Activated T-helper 17 cell treated with anti-CD3 and anti-CD28 coated beads, Interleukin-2, amount 50 U/mL, for 72 hours (primary cell): ENCODE measurements at regions not wholly inside any gene's neighbourhood (a gene's known extent, or its start where the extent isn't known, plus 50 kb on each side); places are given as distances from the start of the nearest gene placed in this dataset.

Source experiments
- ATAC-seq: fragments of 150-1000 bp; cut with Tn5 transposase; replicated peaks from 2 replicates; pipeline ENCODE4 v1.10.0; 2021; ENCODE audit warnings: mild to moderate bottlenecking, moderate library complexity
- H3K27ac Mint-ChIP-seq: one replicate; pipeline ENCODE4 v1.8.0; 2022; ENCODE audit warnings: mixed read lengths
- H3K27me3 Mint-ChIP-seq: one replicate; pipeline ENCODE4 v1.8.0; 2022; ENCODE audit warnings: mixed read lengths
- H3K36me3 Mint-ChIP-seq: one replicate; pipeline ENCODE4 v1.8.0; 2022; ENCODE audit warnings: low read depth, mild to moderate bottlenecking, mixed read lengths
- H3K4me1 Mint-ChIP-seq: one replicate; pipeline ENCODE4 v1.8.0; 2022; ENCODE audit warnings: mixed read lengths
- H3K4me3 Mint-ChIP-seq: one replicate; pipeline ENCODE4 v1.8.0; 2022; ENCODE audit warnings: mild to moderate bottlenecking, mixed read lengths
- H3K9me3 Mint-ChIP-seq: one replicate; pipeline ENCODE4 v1.8.0; 2022; ENCODE audit warnings: mixed read lengths

DNA sequence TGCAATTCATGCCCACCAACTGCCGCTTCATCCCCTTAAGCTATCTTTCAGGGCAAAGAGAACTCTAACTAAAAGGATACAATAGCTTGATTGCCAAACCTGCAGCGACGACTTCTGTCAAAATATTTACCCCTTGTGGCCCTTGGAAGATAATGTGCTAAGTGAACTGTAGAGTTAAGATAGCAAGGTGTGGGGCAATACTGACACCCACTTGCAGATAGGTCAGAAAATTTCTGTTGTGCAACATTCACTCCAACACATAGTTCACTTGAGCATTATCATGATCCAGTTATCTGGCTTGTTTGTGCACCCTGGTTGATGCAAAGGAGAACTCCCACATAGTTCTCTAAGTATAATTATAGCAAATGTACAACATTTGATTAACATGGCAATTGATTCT, 55.6 kb downstream of the RHOXF2B start:
- Mint-ChIP-seq H3K27me3 (peaks cover 10% of the 10 kb centered on the region), H3K27ac (no peak overlapping the region), H3K4me1 (no peaks in the 10 kb centered on the region), H3K36me3 (no peaks in the 10 kb centered on the region), H3K9me3 (no peaks in the 10 kb centered on the region), H3K4me3 (no peak overlapping the region)
- no peak for ATAC-seq

DNA sequence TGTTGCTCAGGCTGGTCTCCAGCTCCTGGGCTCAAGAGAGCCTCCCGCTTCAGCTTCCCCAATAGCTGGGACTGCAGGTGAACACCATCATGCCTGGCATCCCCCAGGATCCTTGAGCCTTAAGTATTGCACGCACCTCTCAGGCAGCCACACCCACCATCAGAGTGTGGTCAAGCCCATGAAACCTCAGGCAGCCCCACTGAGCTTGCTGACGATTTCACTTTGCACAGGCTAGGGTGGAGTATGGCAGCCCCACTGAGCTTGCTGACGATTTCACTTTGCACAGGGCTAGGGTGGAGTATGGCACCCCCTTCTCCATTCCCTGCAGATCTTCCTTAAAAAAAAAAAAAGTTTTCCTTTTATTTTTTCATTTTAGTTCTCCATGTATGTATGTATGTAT, 57.2 kb downstream of the RHOXF2B start:
- no peak overlapping the region for H3K27ac Mint-ChIP-seq
- ATAC-seq: no peak
- H3K36me3 Mint-ChIP-seq: no peaks in the 10 kb centered on the region
- no peaks in the 10 kb centered on the region for H3K9me3 Mint-ChIP-seq
- H3K4me1 Mint-ChIP-seq: no peaks in the 10 kb centered on the region
- no peak overlapping the region for H3K4me3 Mint-ChIP-seq
- peaks cover 11% of the 10 kb centered on the region for H3K27me3 Mint-ChIP-seq

DNA sequence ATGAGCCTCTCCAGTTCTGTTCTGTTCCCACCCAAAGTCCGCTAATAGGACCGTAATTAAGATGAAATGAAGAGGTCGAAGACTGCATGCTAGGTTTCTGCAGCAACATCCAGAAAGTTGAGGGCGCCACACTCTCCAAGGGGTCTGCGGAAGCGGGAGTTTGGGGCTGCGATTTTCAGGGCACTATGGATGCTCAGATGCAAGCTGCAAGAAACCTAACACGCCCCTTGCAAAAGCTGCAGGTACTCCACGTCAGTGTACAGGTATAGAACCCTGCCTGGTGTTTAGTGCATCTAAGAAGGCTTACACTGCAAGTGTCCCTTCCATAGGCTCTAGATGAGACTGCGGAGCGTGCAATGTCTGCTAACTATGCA, 61.4 kb downstream of the RHOXF2B start:
- no peaks in the 10 kb centered on the region for H3K4me1 Mint-ChIP-seq
- peaks cover 18% of the 10 kb centered on the region for H3K27me3 Mint-ChIP-seq
- H3K27ac Mint-ChIP-seq: no peak overlapping the region
- no peak for ATAC-seq
- no peaks in the 10 kb centered on the region for H3K36me3 Mint-ChIP-seq
- H3K9me3 Mint-ChIP-seq: no peaks in the 10 kb centered on the region
- H3K4me3 Mint-ChIP-seq: peak overlapping the region; percentile 63

DNA sequence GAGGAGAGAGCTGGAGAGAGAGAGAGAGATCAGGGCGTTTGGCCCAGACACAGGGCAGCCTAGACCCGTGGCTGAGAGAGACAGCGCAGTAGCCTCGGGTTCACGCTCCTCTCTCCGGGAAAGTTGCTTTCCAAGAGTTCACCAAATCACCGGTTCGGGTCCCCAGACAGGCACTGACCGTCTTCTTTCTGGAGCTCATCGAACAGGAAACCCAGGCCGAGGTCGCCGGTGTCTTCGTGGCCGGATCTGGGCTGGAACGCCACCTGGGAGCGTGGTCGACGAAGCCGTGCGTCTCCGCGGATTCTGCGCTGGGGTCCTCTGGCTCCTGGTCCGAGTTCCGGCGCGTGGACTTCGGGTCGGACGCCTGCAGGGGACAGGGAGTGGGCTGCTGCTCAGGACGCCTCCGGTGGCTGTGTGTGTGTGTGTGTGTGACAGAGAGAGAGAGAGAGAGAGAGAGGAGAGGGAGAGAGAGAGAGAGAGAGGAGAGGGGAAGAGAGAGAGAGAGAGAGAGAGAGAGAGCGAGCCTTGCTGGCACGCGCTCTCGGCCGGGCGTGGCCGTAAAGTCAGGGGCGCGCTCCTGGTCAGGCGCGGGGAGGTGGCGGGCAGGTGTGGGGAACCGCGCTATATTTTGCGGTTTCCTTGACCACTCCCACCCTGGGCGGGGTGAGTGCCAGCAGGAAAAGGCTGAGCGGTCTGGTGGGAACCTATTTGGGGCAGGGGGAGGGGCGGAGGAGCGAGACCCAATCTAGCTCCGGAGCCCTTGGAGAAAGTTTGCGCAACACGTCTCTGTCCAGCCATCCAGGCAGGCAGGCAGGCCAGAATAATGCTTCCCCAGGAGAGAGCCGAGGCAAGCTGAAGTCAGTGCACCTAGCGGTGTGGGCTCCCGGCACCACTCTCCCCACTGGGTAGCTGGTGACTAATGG, 62.1 kb downstream of the RHOXF2B start:
- H3K4me3 Mint-ChIP-seq: peak overlapping the region; percentile 63
- no peaks in the 10 kb centered on the region for H3K4me1 Mint-ChIP-seq
- no peaks in the 10 kb centered on the region for H3K9me3 Mint-ChIP-seq
- no peak for ATAC-seq
- H3K27me3 Mint-ChIP-seq: peaks cover 21% of the 10 kb centered on the region
- H3K27ac Mint-ChIP-seq: no peak overlapping the region
- no peaks in the 10 kb centered on the region for H3K36me3 Mint-ChIP-seq

DNA sequence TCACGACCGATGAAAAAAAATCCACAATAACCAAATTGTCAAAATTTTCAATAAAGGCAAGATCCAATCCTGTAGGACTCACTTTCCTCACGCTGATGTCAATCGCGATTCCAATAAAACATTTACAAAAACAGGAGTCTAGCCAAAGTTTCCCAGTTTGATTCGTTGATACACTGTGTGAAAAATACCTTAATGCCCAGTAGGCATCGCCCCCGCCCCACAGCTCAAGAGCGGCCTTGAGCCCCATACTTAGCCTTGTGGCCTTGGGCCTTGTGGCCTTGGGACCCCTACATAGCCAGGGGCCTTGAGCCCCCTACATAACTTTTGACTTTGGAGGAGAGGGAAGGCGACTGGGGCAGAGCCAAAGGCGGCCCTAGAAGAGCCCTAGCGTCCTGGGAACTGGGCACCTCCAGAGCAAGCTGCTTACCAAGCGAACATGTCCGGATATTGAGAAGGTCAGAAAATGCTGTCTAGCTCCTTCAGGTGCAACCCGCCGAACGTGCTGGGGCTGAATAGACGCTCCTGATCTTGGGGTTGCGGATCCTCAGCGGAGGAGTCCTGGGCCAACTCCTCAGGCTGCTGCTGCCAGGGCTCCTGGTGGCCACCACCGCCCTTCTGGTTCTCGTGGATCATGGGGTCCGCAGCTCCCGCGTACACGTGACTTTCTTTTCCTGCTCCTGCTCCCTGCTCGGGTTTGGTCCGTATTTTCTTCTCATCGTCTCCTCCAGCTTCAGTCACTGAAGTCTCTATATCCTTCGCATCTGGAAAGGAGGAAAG, 62.9 kb downstream of the RHOXF2B start:
- no peak overlapping the region for H3K27ac Mint-ChIP-seq
- ATAC-seq: no peak
- peaks cover 23% of the 10 kb centered on the region for H3K27me3 Mint-ChIP-seq
- H3K4me3 Mint-ChIP-seq: peak overlapping the region; percentile 63
- H3K4me1 Mint-ChIP-seq: no peaks in the 10 kb centered on the region
- H3K36me3 Mint-ChIP-seq: no peaks in the 10 kb centered on the region
- H3K9me3 Mint-ChIP-seq: no peaks in the 10 kb centered on the region

DNA sequence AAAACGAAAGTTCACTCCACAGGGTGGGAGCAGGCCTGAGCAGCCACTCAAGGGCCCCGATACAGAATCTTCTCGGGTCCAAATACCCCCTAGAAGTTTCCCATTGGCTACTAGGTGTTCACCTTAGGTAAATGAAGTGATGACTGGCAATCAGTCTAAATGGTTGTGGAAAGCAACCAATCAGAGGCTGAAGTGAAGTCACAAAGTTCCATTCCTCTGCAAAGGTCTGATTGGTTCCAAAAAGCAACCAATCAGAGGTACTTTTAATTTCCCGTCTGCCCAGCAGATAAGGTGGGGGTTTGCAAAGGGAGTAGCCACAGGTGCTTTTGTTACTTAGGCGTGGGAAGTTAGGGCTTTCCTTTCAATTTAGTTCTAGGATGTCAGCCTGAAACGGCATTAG, 58.2 kb upstream of the NKAP start:
- no peak for ATAC-seq
- H3K4me3 Mint-ChIP-seq: no peak overlapping the region

DNA sequence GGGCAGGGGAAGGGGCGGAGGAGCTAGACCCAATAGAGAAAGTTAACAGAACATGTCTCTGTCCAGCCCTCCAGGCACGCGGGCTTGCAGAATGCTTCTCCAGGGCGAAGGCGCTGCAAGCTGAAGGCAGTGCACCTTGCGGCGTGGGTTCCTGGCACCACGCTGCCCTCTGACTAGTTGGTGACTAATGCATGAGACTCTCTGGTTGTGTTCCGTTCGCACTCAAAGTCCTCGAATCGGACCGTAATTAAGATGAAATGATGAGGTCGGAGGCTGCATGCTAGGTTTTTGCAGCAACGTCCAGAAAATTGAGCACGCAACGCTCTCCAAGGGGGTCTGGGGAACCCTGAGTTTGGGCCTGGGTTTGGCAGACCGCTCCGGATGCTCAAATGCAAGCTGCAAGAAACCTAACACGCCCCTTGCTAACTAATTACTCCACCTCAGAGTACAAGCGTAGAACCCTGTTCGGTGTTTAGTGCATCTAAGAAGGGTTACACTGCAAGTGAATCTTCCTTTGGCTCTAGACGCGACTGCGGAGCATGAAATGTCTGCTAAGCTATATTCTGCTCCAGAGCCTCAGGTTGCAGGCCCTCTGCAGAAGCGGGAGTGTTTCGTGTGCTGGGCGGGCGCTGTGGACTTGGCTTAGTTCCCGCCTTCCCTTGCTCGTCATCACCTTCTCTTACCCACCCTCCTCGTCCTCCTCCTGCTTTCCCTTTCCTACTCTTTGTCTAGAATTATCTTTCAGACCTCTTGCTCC, 57.1 kb upstream of the NKAP start:
- Mint-ChIP-seq H3K4me1 (no peaks in the 10 kb centered on the region), H3K9me3 (no peaks in the 10 kb centered on the region), H3K27ac (no peak overlapping the region), H3K27me3 (peaks cover 18% of the 10 kb centered on the region), H3K36me3 (no peaks in the 10 kb centered on the region), H3K4me3 (peak overlapping the region; percentile 72)
- peak; percentile 61 for ATAC-seq

More for the DNA sequence above, 58.2 kb upstream of the NKAP start:
- Mint-ChIP-seq H3K27me3 (peaks cover 12% of the 10 kb centered on the region), H3K9me3 (no peaks in the 10 kb centered on the region), H3K36me3 (no peaks in the 10 kb centered on the region), H3K27ac (no peak overlapping the region), H3K4me1 (no peaks in the 10 kb centered on the region)

DNA sequence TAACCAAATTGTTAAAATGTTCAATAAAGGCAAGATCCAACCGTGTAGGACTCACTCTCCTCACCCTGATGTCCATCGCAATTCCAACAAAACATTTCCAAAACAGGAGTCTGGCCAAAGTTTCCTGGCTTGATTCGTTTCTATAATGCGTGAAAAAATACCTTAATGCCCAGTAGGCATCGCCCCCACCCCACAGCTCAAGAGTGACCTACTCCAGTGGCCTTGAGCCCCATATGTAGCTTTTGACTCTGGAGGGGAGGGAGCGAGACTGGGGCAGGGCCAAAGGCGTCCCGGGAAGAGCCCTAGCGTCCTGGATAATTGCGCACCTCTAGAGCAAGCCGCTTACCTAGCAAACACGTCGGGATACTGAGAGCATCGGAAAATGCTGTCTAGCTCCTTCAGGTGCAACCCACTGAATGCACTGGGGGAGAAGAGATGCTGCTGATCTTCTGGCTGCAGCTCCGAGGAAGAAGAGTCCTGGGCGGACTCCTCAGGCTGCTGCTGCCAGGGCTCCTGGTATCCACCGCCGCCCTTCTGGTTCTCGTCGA, 55.6 kb upstream of the NKAP start:
- Mint-ChIP-seq H3K4me3 (no peak overlapping the region), H3K36me3 (no peaks in the 10 kb centered on the region), H3K9me3 (no peaks in the 10 kb centered on the region), H3K27ac (no peak overlapping the region), H3K4me1 (no peaks in the 10 kb centered on the region), H3K27me3 (peaks cover 20% of the 10 kb centered on the region)
- no peak for ATAC-seq

DNA sequence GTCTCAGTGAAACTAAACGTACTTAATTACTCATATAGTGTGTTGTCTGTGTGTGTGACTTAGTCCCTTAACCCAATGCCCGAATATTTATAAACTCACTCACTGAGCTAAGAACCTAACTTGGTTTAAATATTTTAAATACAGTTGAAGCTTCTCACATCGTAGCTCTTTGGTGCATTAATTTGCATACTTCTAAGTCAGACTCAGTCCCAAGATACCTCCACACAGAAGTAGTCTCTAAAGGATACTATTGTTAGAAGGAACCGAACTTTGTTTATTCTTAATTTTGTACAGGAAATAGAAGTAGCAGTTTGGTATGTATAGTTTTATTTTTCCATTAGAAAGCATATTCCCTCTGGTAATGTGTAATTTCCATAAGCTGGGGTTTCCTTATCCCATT, 54.0 kb upstream of the NKAP start:
- H3K36me3 Mint-ChIP-seq: no peaks in the 10 kb centered on the region
- no peaks in the 10 kb centered on the region for H3K9me3 Mint-ChIP-seq
- H3K4me1 Mint-ChIP-seq: no peaks in the 10 kb centered on the region
- ATAC-seq: no peak
- H3K27ac Mint-ChIP-seq: no peak overlapping the region
- no peak overlapping the region for H3K4me3 Mint-ChIP-seq
- H3K27me3 Mint-ChIP-seq: peaks cover 24% of the 10 kb centered on the region

DNA sequence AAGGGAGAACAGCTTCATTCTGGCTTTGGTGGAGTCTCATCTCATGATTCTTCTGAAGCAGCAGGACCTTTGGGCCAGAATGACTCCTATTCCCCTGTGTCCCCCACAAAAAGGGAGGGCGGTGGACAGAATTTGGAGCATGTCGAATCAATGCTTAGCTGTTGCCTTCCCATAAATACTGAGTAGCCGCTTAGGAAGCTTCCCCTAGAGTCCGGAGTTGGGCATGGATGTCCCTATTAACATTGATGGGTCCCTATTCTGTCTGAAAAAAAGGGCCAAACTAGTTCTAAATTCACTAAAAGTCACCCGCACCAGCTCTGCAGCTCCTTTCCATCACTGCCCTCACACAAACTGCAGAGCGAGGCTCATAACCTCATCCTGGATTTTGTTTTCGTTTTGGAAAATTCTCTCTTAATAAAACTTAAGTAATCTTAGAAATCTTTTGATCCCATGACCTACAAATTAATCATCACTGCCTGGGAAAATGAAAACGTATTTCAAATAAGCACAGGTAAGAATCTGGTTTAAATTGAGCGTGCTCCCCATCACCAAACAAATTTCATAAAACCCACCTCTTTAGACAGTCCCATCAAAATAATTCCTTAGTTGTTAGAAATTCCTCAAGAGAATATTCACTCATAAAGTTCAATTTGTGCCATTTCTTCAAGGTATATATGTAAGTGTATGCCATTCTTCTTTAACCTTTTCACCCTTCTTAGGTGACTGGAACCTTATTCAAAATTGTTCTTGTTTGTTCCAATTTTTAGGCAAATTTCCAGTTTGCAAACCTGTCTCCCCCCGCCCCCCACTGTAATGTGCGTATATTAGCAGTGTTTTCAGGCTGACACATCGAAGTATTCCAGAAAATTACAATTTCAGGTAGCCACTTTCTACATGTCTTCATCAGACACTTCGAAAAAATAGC, 53.3 kb upstream of the NKAP start:
- H3K4me3 Mint-ChIP-seq: no peak overlapping the region
- H3K4me1 Mint-ChIP-seq: no peaks in the 10 kb centered on the region
- peaks cover 28% of the 10 kb centered on the region for H3K27me3 Mint-ChIP-seq
- ATAC-seq: no peak
- H3K27ac Mint-ChIP-seq: no peak overlapping the region
- H3K36me3 Mint-ChIP-seq: no peaks in the 10 kb centered on the region
- H3K9me3 Mint-ChIP-seq: no peaks in the 10 kb centered on the region

DNA sequence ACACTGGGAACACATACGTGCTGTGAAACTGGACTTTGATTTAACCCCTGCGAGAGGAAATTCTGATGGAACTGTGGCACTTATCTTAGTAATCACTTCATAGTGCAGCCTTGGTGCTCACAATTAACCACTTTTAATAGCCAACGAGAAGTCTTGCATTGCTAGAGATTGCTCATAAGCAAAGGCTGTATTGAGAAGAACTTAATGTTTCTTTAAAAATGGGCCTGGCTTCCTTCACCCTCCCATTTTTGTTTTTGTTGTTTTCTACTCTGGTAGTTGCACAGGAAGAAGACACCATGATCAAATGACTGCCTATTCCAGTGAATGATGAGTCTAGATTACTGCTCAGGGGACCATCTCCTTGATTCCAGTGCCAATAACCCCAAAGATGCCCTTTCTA, 52.5 kb upstream of the NKAP start:
- Mint-ChIP-seq H3K27ac (no peak overlapping the region), H3K9me3 (no peaks in the 10 kb centered on the region), H3K4me1 (no peaks in the 10 kb centered on the region), H3K4me3 (no peak overlapping the region), H3K36me3 (no peaks in the 10 kb centered on the region), H3K27me3 (peaks cover 28% of the 10 kb centered on the region)
- ATAC-seq: no peak
